ENCODE measurements at regions not wholly inside any gene's neighbourhood (a gene's known extent, or its start where the extent isn't known, plus 50 kb on each side); places are given as distances from the start of the nearest gene placed in this dataset.

- Histone ChIP-seq H3K9me3 (replicated peaks in 1 of 2; ENCODE audit: control insufficient read depth in 1 of 2, insufficient read depth in 1 of 2, low read length in 2 of 2) (peaks cover 0 to 2% of the 10 kb centered on the region in 2 donors), H4K20me1 (ENCODE audit: insufficient read depth, low read length) (no peaks in the 10 kb centered on the region), H2AFZ (ENCODE audit: insufficient read depth, low read depth, low read length, poor library complexity, severe bottlenecking) (no peak overlapping the region), H3K4me3 (replicated peaks in 1 of 3; ENCODE audit: low read depth in 2 of 3, low read length in 3 of 3) (no peak overlapping the region), H3K4me2 (replicated peaks; ENCODE audit: extremely low read depth, low read length, poor library complexity, severe bottlenecking) (no peak overlapping the region), H3K27me3 (ENCODE audit: control insufficient read depth in 2 of 2, insufficient read depth in 2 of 2, low read length in 2 of 2) (peaks cover 0 to 8% of the 10 kb centered on the region in 2 donors), H3K79me2 (ENCODE audit: insufficient read depth, low read length) (no peaks in the 10 kb centered on the region), H3K27ac (ENCODE audit: low read depth in 1 of 2, low read length in 2 of 2) (no peak overlapping the region), H3K4me1 (ENCODE audit: control insufficient read depth in 1 of 2, insufficient read depth in 2 of 2, low read length in 2 of 2) (no peaks in the 10 kb centered on the region), H3K9ac (ENCODE audit: insufficient read depth, low read length, poor library complexity, severe bottlenecking) (no peak overlapping the region), H3K36me3 (replicated peaks in 1 of 2; ENCODE audit: control insufficient read depth in 1 of 2, insufficient read depth in 2 of 2, low read length in 2 of 2) (no peaks in the 10 kb centered on the region)
- H3K9me3 Mint-ChIP-seq, result peaks cover 2 to 12% (median 6%) of the 10 kb centered on the region in 7 donors
- intact Hi-C loops (cut with micrococcal nuclease), result no loop called here
- H3K36me3 Mint-ChIP-seq, result no peaks in the 10 kb centered on the region
- H3K4me3 Mint-ChIP-seq, result no peak overlapping the region
- peaks cover 4 to 11% (median 8%) of the 10 kb centered on the region in 3 donors for H3K27me3 Mint-ChIP-seq (ENCODE audit: low read depth in 3 of 3)
- TF ChIP-seq CTCF (IDR thresholded peaks at IDR 0.05), result no peak
- peaks cover 4% of the 10 kb centered on the region for H3K4me1 Mint-ChIP-seq
- H3K27ac Mint-ChIP-seq, result no peak overlapping the region
- DNase-seq, result no peak
Observed at GRCh38 chr13:110978390-110978789, 63.5 kb upstream of the ANKRD10 start.

GRCh38 chr13:110976785-110977184, 61.9 kb upstream of the ANKRD10 start:
- no peak overlapping the region for H3K9ac ChIP-seq (ENCODE audit: insufficient read depth, low read length, poor library complexity, severe bottlenecking)
- Mint-ChIP-seq H3K4me1 (peaks cover 4% of the 10 kb centered on the region), H3K36me3 (no peaks in the 10 kb centered on the region), H3K27ac (no peak overlapping the region), H3K27me3 (ENCODE audit: low read depth in 3 of 3) (peaks cover 5 to 13% (median 13%) of the 10 kb centered on the region in 3 donors), H3K9me3 (peaks cover 2 to 16% (median 7%) of the 10 kb centered on the region in 7 donors), H3K4me3 (no peak overlapping the region)
- H3K27ac ChIP-seq (ENCODE audit: low read depth in 1 of 2, low read length in 2 of 2), result no peak overlapping the region
- H3K27me3 ChIP-seq (ENCODE audit: control insufficient read depth in 2 of 2, insufficient read depth in 2 of 2, low read length in 2 of 2), result peaks cover 0 to 10% of the 10 kb centered on the region in 2 donors
- intact Hi-C loops (cut with micrococcal nuclease), result no loop called here
- no peak for TF ChIP-seq CTCF (IDR thresholded peaks at IDR 0.05)
- H3K79me2 ChIP-seq (ENCODE audit: insufficient read depth, low read length), result no peaks in the 10 kb centered on the region
- no peaks in the 10 kb centered on the region for H3K36me3 ChIP-seq (replicated peaks in 1 of 2; ENCODE audit: control insufficient read depth in 1 of 2, insufficient read depth in 2 of 2, low read length in 2 of 2)
- H3K4me3 ChIP-seq (replicated peaks in 1 of 3; ENCODE audit: low read depth in 2 of 3, low read length in 3 of 3), result no peak overlapping the region
- no peaks in the 10 kb centered on the region for H3K4me1 ChIP-seq (ENCODE audit: control insufficient read depth in 1 of 2, insufficient read depth in 2 of 2, low read length in 2 of 2)
- peaks cover 0 to 2% of the 10 kb centered on the region in 2 donors for H3K9me3 ChIP-seq (replicated peaks in 1 of 2; ENCODE audit: control insufficient read depth in 1 of 2, insufficient read depth in 1 of 2, low read length in 2 of 2)
- no peaks in the 10 kb centered on the region for H4K20me1 ChIP-seq (ENCODE audit: insufficient read depth, low read length)
- H3K4me2 ChIP-seq (replicated peaks; ENCODE audit: extremely low read depth, low read length, poor library complexity, severe bottlenecking), result no peak overlapping the region
- DNase-seq, result no peak
- no peak overlapping the region for H2AFZ ChIP-seq (ENCODE audit: insufficient read depth, low read depth, low read length, poor library complexity, severe bottlenecking)
